AG09309 (cell line): ENCODE measurements at regions not wholly inside any gene's neighbourhood (a gene's known extent, or its start where the extent isn't known, plus 50 kb on each side); places are given as distances from the start of the nearest gene placed in this dataset.

Experiments used
- DNase-seq: peaks from one replicate; pipeline ENCODE4 v3.0.0-alpha.2; 2010; ENCODE audit warnings: low read depth
- H3K4me3 ChIP-seq: 2 replicates; pipeline ENCODE4 v1.5.1; 2011; ENCODE audit warnings: mild to moderate bottlenecking, low read depth, low read length, moderate library complexity; ENCODE audit not compliant: control insufficient read depth
- TF ChIP-seq, protein P1 (sequence below): IDR thresholded peaks from 2 replicates; pipeline ENCODE4 v1.5.1; 2011; ENCODE audit warnings: mild to moderate bottlenecking, low read depth, low read length, inconsistent platforms; ENCODE audit not compliant: insufficient read depth, control insufficient read depth; ENCODE audit errors: missing control alignments

- TF ChIP-seq, protein P1, sequence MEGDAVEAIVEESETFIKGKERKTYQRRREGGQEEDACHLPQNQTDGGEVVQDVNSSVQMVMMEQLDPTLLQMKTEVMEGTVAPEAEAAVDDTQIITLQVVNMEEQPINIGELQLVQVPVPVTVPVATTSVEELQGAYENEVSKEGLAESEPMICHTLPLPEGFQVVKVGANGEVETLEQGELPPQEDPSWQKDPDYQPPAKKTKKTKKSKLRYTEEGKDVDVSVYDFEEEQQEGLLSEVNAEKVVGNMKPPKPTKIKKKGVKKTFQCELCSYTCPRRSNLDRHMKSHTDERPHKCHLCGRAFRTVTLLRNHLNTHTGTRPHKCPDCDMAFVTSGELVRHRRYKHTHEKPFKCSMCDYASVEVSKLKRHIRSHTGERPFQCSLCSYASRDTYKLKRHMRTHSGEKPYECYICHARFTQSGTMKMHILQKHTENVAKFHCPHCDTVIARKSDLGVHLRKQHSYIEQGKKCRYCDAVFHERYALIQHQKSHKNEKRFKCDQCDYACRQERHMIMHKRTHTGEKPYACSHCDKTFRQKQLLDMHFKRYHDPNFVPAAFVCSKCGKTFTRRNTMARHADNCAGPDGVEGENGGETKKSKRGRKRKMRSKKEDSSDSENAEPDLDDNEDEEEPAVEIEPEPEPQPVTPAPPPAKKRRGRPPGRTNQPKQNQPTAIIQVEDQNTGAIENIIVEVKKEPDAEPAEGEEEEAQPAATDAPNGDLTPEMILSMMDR: no peak
- DNase-seq: no peak
- H3K4me3 ChIP-seq: no peak overlapping the region
These were observed 462.2 kb downstream of the EPM2A start for GRCh38 chr6:145273136-145273535.

GRCh38 chr6:145274083-145274482, 461.2 kb downstream of the EPM2A start:
- no peak overlapping the region for H3K4me3 ChIP-seq
- no peak for DNase-seq
- TF ChIP-seq, protein P1: no peak

- no peak overlapping the region for H3K4me3 ChIP-seq
- DNase-seq: no peak
- TF ChIP-seq, protein P1: no peak
These were observed 460.3 kb downstream of the EPM2A start for GRCh38 chr6:145275019-145275418.

- DNase-seq: no peak
- H3K4me3 ChIP-seq: no peak overlapping the region
- TF ChIP-seq, protein P1: no peak
These were observed 459.5 kb downstream of the EPM2A start for GRCh38 chr6:145275787-145276186.

GRCh38 chr6:145276756-145277155, 458.6 kb downstream of the EPM2A start:
- no peak overlapping the region for H3K4me3 ChIP-seq
- TF ChIP-seq, protein P1: no peak
- no peak for DNase-seq

DNA sequence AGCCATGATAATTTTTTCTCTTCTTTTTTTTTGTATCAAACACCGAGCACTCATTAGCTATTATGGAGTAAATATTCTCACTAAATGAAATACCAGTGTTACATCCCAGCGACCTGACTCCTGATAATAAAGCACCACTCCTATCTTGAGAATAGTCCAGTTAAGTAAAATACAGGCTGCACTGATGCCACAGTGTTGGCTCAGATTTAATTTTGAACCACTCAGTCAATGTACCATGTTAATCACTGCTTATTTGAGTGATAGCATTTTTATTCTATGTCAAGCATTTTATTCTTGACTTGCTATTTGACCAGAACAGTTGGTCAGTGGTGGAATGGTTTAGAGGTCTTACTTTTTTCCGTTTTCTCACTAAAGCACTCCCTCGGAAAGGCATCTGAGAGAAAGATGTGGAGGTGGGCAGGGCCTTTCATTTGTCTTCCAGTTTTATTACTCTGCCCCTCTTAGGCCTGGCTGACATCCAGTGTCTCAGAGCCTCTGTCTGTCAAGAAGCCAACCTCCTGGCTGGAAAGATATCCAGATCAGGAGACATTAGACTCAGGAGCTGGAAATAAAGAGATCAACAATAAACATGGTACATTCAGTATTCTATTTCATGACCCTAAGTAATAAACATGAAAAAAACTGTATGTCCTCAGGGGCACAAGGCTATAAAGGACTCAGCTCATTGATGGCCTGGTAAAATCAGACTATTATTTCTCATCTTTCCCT, 457.8 kb downstream of the EPM2A start:
- no peak overlapping the region for H3K4me3 ChIP-seq
- DNase-seq: no peak
- TF ChIP-seq, protein P1: no peak
